ENCODE measurements at regions not wholly inside any gene's neighbourhood (a gene's known extent, or its start where the extent isn't known, plus 50 kb on each side); places are given as distances from the start of the nearest gene placed in this dataset.
"Not testable (repeated sequence)": the region's sequence is repeated elsewhere in the genome, so short reads cannot be mapped to it uniquely, and the experiment has no call there.

GRCh38 chr18:65215865-65216466 lies 534.8 kb upstream of the CDH7 start:
- Histone ChIP-seq H3K4me3 (ENCODE audit: insufficient read length, low read depth) (no peak overlapping the region), H3K36me3 (ENCODE audit: insufficient read depth, insufficient read length, low read length) (no peaks in the 10 kb centered on the region), H3K4me1 (ENCODE audit: insufficient read depth, insufficient read length) (no peaks in the 10 kb centered on the region), H3K9ac (ENCODE audit: insufficient read length, low read depth) (no peak overlapping the region), H3K27me3 (ENCODE audit: insufficient read depth, insufficient read length) (no peaks in the 10 kb centered on the region), H3K9me3 (ENCODE audit: insufficient read depth, low read length) (no peaks in the 10 kb centered on the region)
- DNase-seq (ENCODE audit: low read depth, low spot score) = no peak
- TF ChIP-seq YY1 (IDR thresholded peaks at IDR 0.05; ENCODE audit: insufficient read depth, insufficient read length) (no peak), SUZ12 (IDR thresholded peaks at IDR 0.05; ENCODE audit: extremely low read depth, insufficient read depth, insufficient read length) (no peak), ZNF274 (IDR thresholded peaks at IDR 0.05; ENCODE audit: low read depth, low read length) (no peak)

- H3K4me3 ChIP-seq (ENCODE audit: insufficient read length, low read depth) = no peak overlapping the region
- H3K36me3 ChIP-seq (ENCODE audit: insufficient read depth, insufficient read length, low read length) = no peaks in the 10 kb centered on the region
- H3K9ac ChIP-seq (ENCODE audit: insufficient read length, low read depth) = no peak overlapping the region
- H3K27me3 ChIP-seq (ENCODE audit: insufficient read depth, insufficient read length) = no peaks in the 10 kb centered on the region
- DNase-seq (ENCODE audit: low read depth, low spot score) = no peak
- TF ChIP-seq SUZ12 (IDR thresholded peaks at IDR 0.05; ENCODE audit: extremely low read depth, insufficient read depth, insufficient read length) (no peak), ZNF274 (IDR thresholded peaks at IDR 0.05; ENCODE audit: low read depth, low read length) (no peak), YY1 (IDR thresholded peaks at IDR 0.05; ENCODE audit: insufficient read depth, insufficient read length) (no peak)
- no peaks in the 10 kb centered on the region for H3K4me1 ChIP-seq (ENCODE audit: insufficient read depth, insufficient read length)
- no peaks in the 10 kb centered on the region for H3K9me3 ChIP-seq (ENCODE audit: insufficient read depth, low read length)
Measured at GRCh38 chr18:65214456-65214855, 536.4 kb upstream of the CDH7 start.

- Histone ChIP-seq H3K9ac (ENCODE audit: insufficient read length, low read depth) (no peak overlapping the region), H3K4me1 (ENCODE audit: insufficient read depth, insufficient read length) (no peaks in the 10 kb centered on the region), H3K27me3 (ENCODE audit: insufficient read depth, insufficient read length) (no peaks in the 10 kb centered on the region), H3K4me3 (ENCODE audit: insufficient read length, low read depth) (no peak overlapping the region), H3K9me3 (ENCODE audit: insufficient read depth, low read length) (no peaks in the 10 kb centered on the region), H3K36me3 (ENCODE audit: insufficient read depth, insufficient read length, low read length) (no peaks in the 10 kb centered on the region)
- TF ChIP-seq ZNF274 (IDR thresholded peaks at IDR 0.05; ENCODE audit: low read depth, low read length) = no peak
- TF ChIP-seq YY1 (IDR thresholded peaks at IDR 0.05; ENCODE audit: insufficient read depth, insufficient read length) = no peak
- no peak for TF ChIP-seq SUZ12 (IDR thresholded peaks at IDR 0.05; ENCODE audit: extremely low read depth, insufficient read depth, insufficient read length)
- no peak for DNase-seq (ENCODE audit: low read depth, low spot score)
Measured at GRCh38 chr18:65206551-65207260, 544.1 kb upstream of the CDH7 start.

GRCh38 chr18:65202091-65202490 lies 548.7 kb upstream of the CDH7 start:
- no peaks in the 10 kb centered on the region for H3K4me1 ChIP-seq (ENCODE audit: insufficient read depth, insufficient read length)
- H3K4me3 ChIP-seq (ENCODE audit: insufficient read length, low read depth) = no peak overlapping the region
- no peaks in the 10 kb centered on the region for H3K9me3 ChIP-seq (ENCODE audit: insufficient read depth, low read length)
- no peaks in the 10 kb centered on the region for H3K36me3 ChIP-seq (ENCODE audit: insufficient read depth, insufficient read length, low read length)
- H3K9ac ChIP-seq (ENCODE audit: insufficient read length, low read depth) = no peak overlapping the region
- DNase-seq (ENCODE audit: low read depth, low spot score) = no peak
- TF ChIP-seq ZNF274 (IDR thresholded peaks at IDR 0.05; ENCODE audit: low read depth, low read length) = no peak
- no peaks in the 10 kb centered on the region for H3K27me3 ChIP-seq (ENCODE audit: insufficient read depth, insufficient read length)

GRCh38 chr18:65175681-65176080 lies 575.1 kb upstream of the CDH7 start:
- Histone ChIP-seq H3K9ac (ENCODE audit: insufficient read length, low read depth) (no peak overlapping the region), H3K9me3 (ENCODE audit: insufficient read depth, low read length) (no peaks in the 10 kb centered on the region), H3K27me3 (ENCODE audit: insufficient read depth, insufficient read length) (no peaks in the 10 kb centered on the region), H3K36me3 (ENCODE audit: insufficient read depth, insufficient read length, low read length) (no peaks in the 10 kb centered on the region), H3K4me3 (ENCODE audit: insufficient read length, low read depth) (no peak overlapping the region), H3K4me1 (ENCODE audit: insufficient read depth, insufficient read length) (no peaks in the 10 kb centered on the region)
- DNase-seq (ENCODE audit: low read depth, low spot score) = no peak
- TF ChIP-seq ZNF274 (IDR thresholded peaks at IDR 0.05; ENCODE audit: low read depth, low read length) = no peak
- TF ChIP-seq SUZ12 (IDR thresholded peaks at IDR 0.05; ENCODE audit: extremely low read depth, insufficient read depth, insufficient read length) = no peak
- TF ChIP-seq YY1 (IDR thresholded peaks at IDR 0.05; ENCODE audit: insufficient read depth, insufficient read length) = no peak

- H3K9me3 ChIP-seq (ENCODE audit: insufficient read depth, low read length); H3K36me3 ChIP-seq (ENCODE audit: insufficient read depth, insufficient read length, low read length); DNase-seq (ENCODE audit: low read depth, low spot score): not testable (repeated sequence)
Measured at GRCh38 chr18:65162086-65162485, 588.7 kb upstream of the CDH7 start.

GRCh38 chr18:65146482-65147021 lies 604.3 kb upstream of the CDH7 start:
- Histone ChIP-seq H3K4me3 (ENCODE audit: insufficient read length, low read depth) (no peak overlapping the region), H3K9ac (ENCODE audit: insufficient read length, low read depth) (no peak overlapping the region), H3K27me3 (ENCODE audit: insufficient read depth, insufficient read length) (no peaks in the 10 kb centered on the region), H3K4me1 (ENCODE audit: insufficient read depth, insufficient read length) (no peaks in the 10 kb centered on the region), H3K36me3 (ENCODE audit: insufficient read depth, insufficient read length, low read length) (no peaks in the 10 kb centered on the region), H3K9me3 (ENCODE audit: insufficient read depth, low read length) (no peaks in the 10 kb centered on the region)
- TF ChIP-seq YY1 (IDR thresholded peaks at IDR 0.05; ENCODE audit: insufficient read depth, insufficient read length) = no peak
- no peak for TF ChIP-seq SUZ12 (IDR thresholded peaks at IDR 0.05; ENCODE audit: extremely low read depth, insufficient read depth, insufficient read length)
- no peak for TF ChIP-seq ZNF274 (IDR thresholded peaks at IDR 0.05; ENCODE audit: low read depth, low read length)
- DNase-seq (ENCODE audit: low read depth, low spot score) = no peak

More at GRCh38 chr18:65162086-65162485, 588.7 kb upstream of the CDH7 start:
- H3K4me1 ChIP-seq (ENCODE audit: insufficient read depth, insufficient read length); H3K9ac ChIP-seq (ENCODE audit: insufficient read length, low read depth); H3K27me3 ChIP-seq (ENCODE audit: insufficient read depth, insufficient read length); H3K4me3 ChIP-seq (ENCODE audit: insufficient read length, low read depth): not testable (repeated sequence)
